GM23338 (cell line): ENCODE measurements at regions not wholly inside any gene's neighbourhood (a gene's known extent, or its start where the extent isn't known, plus 50 kb on each side); places are given as distances from the start of the nearest gene placed in this dataset.

Experiments
- ATAC-seq: fragments of 200-7000 bp; cut with Tn5 transposase; 3 replicates; pipeline ENCODE4 v1.9.1; 2020
- DNase-seq: peaks from one replicate; pipeline ENCODE4 v3.0.0-alpha.2; 2015; ENCODE audit warnings: low spot score
- H2AFZ ChIP-seq: fragments of 200-600 bp; sonication (generic); 2 replicates; pipeline ENCODE4 v1.8.0; 2016; ENCODE audit warnings: antibody characterized with exemption, mild to moderate bottlenecking, moderate library complexity
- H3F3A ChIP-seq: fragments of 200-600 bp; sonication (generic); replicated peaks from 2 replicates; pipeline ENCODE4 v1.8.0; 2017; ENCODE audit warnings: antibody characterized with exemption, mixed run types, low read depth
- H3K27ac ChIP-seq: fragments of 200-600 bp; sonication (generic); 2 replicates; pipeline ENCODE4 v1.6.1; 2016; ENCODE audit warnings: low read depth
- H3K27me3 ChIP-seq: fragments of 200-600 bp; sonication (generic); 2 replicates; pipeline ENCODE4 v1.8.0; 2016; ENCODE audit warnings: mild to moderate bottlenecking, mixed run types, moderate library complexity; ENCODE audit not compliant: insufficient read depth
- H3K36me3 ChIP-seq: fragments of 200-600 bp; sonication (generic); 2 replicates; pipeline ENCODE4 v1.8.0; 2016; ENCODE audit warnings: mild to moderate bottlenecking; ENCODE audit not compliant: insufficient read depth
- H3K4me1 ChIP-seq: fragments of 200-600 bp; sonication (generic); 2 replicates; pipeline ENCODE4 v1.8.0; 2016; ENCODE audit warnings: mild to moderate bottlenecking, moderate library complexity; ENCODE audit not compliant: insufficient read depth
- H3K4me2 ChIP-seq: fragments of 200-600 bp; sonication (generic); 2 replicates; pipeline ENCODE4 v1.7.1; 2017; ENCODE audit warnings: mixed run types
- H3K4me3 ChIP-seq: fragments of 200-600 bp; sonication (generic); 2 replicates; pipeline ENCODE4 v1.6.1; 2016; ENCODE audit warnings: mixed run types
- H3K79me2 ChIP-seq: fragments of 200-600 bp; sonication (generic); replicated peaks from 2 replicates; pipeline ENCODE4 v1.8.0; 2017; ENCODE audit warnings: mild to moderate bottlenecking; ENCODE audit not compliant: insufficient read depth
- H3K9me2 ChIP-seq: fragments of 200-600 bp; sonication (generic); 2 replicates; pipeline ENCODE4 v1.8.0; 2017; ENCODE audit not compliant: insufficient read depth
- H4K20me1 ChIP-seq: fragments of 200-600 bp; sonication (generic); replicated peaks from 2 replicates; pipeline ENCODE4 v1.8.0; 2017; ENCODE audit warnings: mild to moderate bottlenecking; ENCODE audit not compliant: insufficient read depth
- H3K27ac Mint-ChIP-seq: 2 replicates; pipeline ENCODE4 v1.8.0; 2020; ENCODE audit warnings: inconsistent platforms, mild to moderate bottlenecking, moderate library complexity, mixed read lengths
- H3K27me3 Mint-ChIP-seq: 3 replicates; pipeline ENCODE4 v1.8.0; 2022; ENCODE audit warnings: low read depth, mild to moderate bottlenecking, moderate library complexity, mixed read lengths, inconsistent platforms; ENCODE audit not compliant: insufficient read depth, poor library complexity
- H3K36me3 Mint-ChIP-seq: 3 replicates; pipeline ENCODE4 v1.8.0; 2021; ENCODE audit warnings: low read depth, mild to moderate bottlenecking, inconsistent platforms, moderate library complexity, mixed read lengths
- H3K4me1 Mint-ChIP-seq: 3 replicates; pipeline ENCODE4 v1.8.0; 2020; ENCODE audit warnings: mild to moderate bottlenecking, inconsistent platforms, mixed read lengths
- H3K4me3 Mint-ChIP-seq: 3 replicates; pipeline ENCODE4 v1.8.0; 2021; ENCODE audit warnings: moderate library complexity, mild to moderate bottlenecking, inconsistent platforms, mixed read lengths
- H3K9me3 Mint-ChIP-seq: 3 replicates; pipeline ENCODE4 v1.8.0; 2020; ENCODE audit warnings: moderate library complexity, mild to moderate bottlenecking, inconsistent platforms, mixed read lengths
- CREB1 ChIP-seq: fragments of 250-450 bp; sonication (Bioruptor Pico); IDR thresholded peaks from 2 replicates; pipeline ENCODE4 v1.5.0; 2020; ENCODE audit warnings: low read depth, mild to moderate bottlenecking, moderate library complexity
- CTCF ChIP-seq, 2 experiments: fragments of 200-600 bp in 1 of 2; sonication (generic) in 1 of 2; conservative IDR thresholded peaks; 2 replicates each; pipeline versions ENCODE4 v1.5.1 to v1.6.1; 2016 to 2017; ENCODE audit warnings: antibody characterized with exemption in 2 of 2, low read depth in 2 of 2, mild to moderate bottlenecking in 2 of 2, moderate library complexity in 1 of 2
- ETS1 ChIP-seq: IDR thresholded peaks from 2 replicates; pipeline ENCODE4 v1.6.1; 2016; ENCODE audit warnings: antibody characterized with exemption
- EZH2 ChIP-seq: fragments of 200-600 bp; sonication (generic); IDR thresholded peaks from one replicate; pipeline ENCODE4 v1.8.0; 2017; ENCODE audit warnings: antibody characterized with exemption, mild to moderate bottlenecking, low read depth; ENCODE audit not compliant: unreplicated experiment
- EZH2phosphoT487 ChIP-seq: fragments of 200-600 bp; sonication (generic); IDR thresholded peaks from one replicate; pipeline ENCODE4 v1.8.1; 2018; ENCODE audit warnings: antibody characterized with exemption; ENCODE audit not compliant: unreplicated experiment
- JUNB ChIP-seq: IDR thresholded peaks from one replicate; pipeline ENCODE4 v1.6.1; 2016; ENCODE audit warnings: antibody characterized with exemption; ENCODE audit not compliant: unreplicated experiment
- REST ChIP-seq: IDR thresholded peaks from one replicate; pipeline ENCODE4 v1.6.1; 2018; ENCODE audit warnings: antibody characterized with exemption; ENCODE audit not compliant: unreplicated experiment
- ZNF114 ChIP-seq: fragments of 250-450 bp; sonication (Bioruptor Pico); IDR thresholded peaks from 2 replicates; pipeline ENCODE4 v1.5.0; 2020; ENCODE audit warnings: mild to moderate bottlenecking, moderate library complexity
- ZNF331 ChIP-seq: fragments of 250-450 bp; sonication (Bioruptor Pico); IDR thresholded peaks from 2 replicates; pipeline ENCODE4 v1.5.0; 2020; ENCODE audit warnings: low read depth, mild to moderate bottlenecking, moderate library complexity
- ZNF462 ChIP-seq: fragments of 250-450 bp; sonication (Bioruptor Pico); IDR thresholded peaks from 2 replicates; pipeline ENCODE4 v1.5.0; 2020; ENCODE audit warnings: mild to moderate bottlenecking, moderate library complexity

- Histone ChIP-seq H3K27me3 (no peaks in the 10 kb centered on the region), H3F3A (no peaks in the 10 kb centered on the region), H3K4me3 (no peak overlapping the region), H3K79me2 (no peaks in the 10 kb centered on the region), H3K4me1 (no peaks in the 10 kb centered on the region), H2AFZ (no peak overlapping the region), H3K36me3 (no peaks in the 10 kb centered on the region), H4K20me1 (no peaks in the 10 kb centered on the region), H3K27ac (no peak overlapping the region), H3K4me2 (no peak overlapping the region), H3K9me2 (no peaks in the 10 kb centered on the region)
- ATAC-seq, result no peak
- DNase-seq, result no peak
- Mint-ChIP-seq H3K27me3 (peaks cover 3% of the 10 kb centered on the region), H3K4me1 (no peaks in the 10 kb centered on the region), H3K4me3 (no peak overlapping the region), H3K27ac (no peak overlapping the region), H3K36me3 (no peaks in the 10 kb centered on the region), H3K9me3 (peaks cover 4% of the 10 kb centered on the region; the same call in 1 of the 3 replicates)
- TF ChIP-seq ZNF114 (CRISPR knock-in tag) (no peak), ZNF331 (CRISPR knock-in tag) (no peak), JUNB (no peak), CREB1 (CRISPR knock-in tag) (no peak), ETS1 (no peak), EZH2phosphoT487 (no peak), REST (no peak), CTCF (conservative IDR thresholded peaks at IDR 0.05; ENCODE audit: low read depth in 2 of 2) (no peak), EZH2 (no peak), ZNF462 (CRISPR knock-in tag) (no peak)
Observed at GRCh38 chr10:83122336-83122735, 1017.0 kb upstream of the GHITM start.
